ENCODE measurements at regions not wholly inside any gene's neighbourhood (a gene's known extent, or its start where the extent isn't known, plus 50 kb on each side); places are given as distances from the start of the nearest gene placed in this dataset.

- WGBS: 28% methylated on average over 6 of the region's 6 CpGs
- Histone ChIP-seq H3K27me3 (replicated peaks; ENCODE audit: insufficient read depth) (no peaks in the 10 kb centered on the region), H3K36me3 (no peaks in the 10 kb centered on the region), H3K4me1 (replicated peaks) (peaks cover 9% of the 10 kb centered on the region), H3K9me3 (no peaks in the 10 kb centered on the region), H3K4me3 (no peak overlapping the region), H3K27ac (peak overlapping the region; percentile 50 to 60)
- peak in 1 of 4 experiments; percentile 10 for TF ChIP-seq CTCF (IDR thresholded peaks at IDR 0.05)
- peak; percentile 43 for TF ChIP-seq POLR2AphosphoS5 (IDR thresholded peaks at IDR 0.05)
- no peak for TF ChIP-seq POLR2A (IDR thresholded peaks at IDR 0.05)
- DNase-seq (ENCODE audit: low spot score): no peak
- intact Hi-C loops (cut with DNase I): no loop called here
These were observed 71.1 kb upstream of the ERRFI1 start for GRCh38 chr1:8097077-8097799.

- Histone ChIP-seq H3K4me3 (no peak overlapping the region), H3K36me3 (no peaks in the 10 kb centered on the region), H3K27ac (peak overlapping the region; percentile 50 to 60), H3K9me3 (no peaks in the 10 kb centered on the region), H3K4me1 (replicated peaks) (peaks cover 9% of the 10 kb centered on the region), H3K27me3 (replicated peaks; ENCODE audit: insufficient read depth) (no peaks in the 10 kb centered on the region)
- DNase-seq (ENCODE audit: low spot score): no peak
- TF ChIP-seq POLR2A (IDR thresholded peaks at IDR 0.05): no peak
- TF ChIP-seq CTCF (IDR thresholded peaks at IDR 0.05): no peak
- no peak for TF ChIP-seq POLR2AphosphoS5 (IDR thresholded peaks at IDR 0.05)
- intact Hi-C loops (cut with DNase I): no loop called here
- WGBS: 68% methylated on average over 12 of the region's 12 CpGs
These were observed 70.2 kb upstream of the ERRFI1 start for GRCh38 chr1:8096105-8097011.

- Histone ChIP-seq H3K4me1 (replicated peaks) (peaks cover 9% of the 10 kb centered on the region), H3K4me3 (no peak overlapping the region), H3K9me3 (no peaks in the 10 kb centered on the region), H3K36me3 (no peaks in the 10 kb centered on the region), H3K27ac (no peak overlapping the region), H3K27me3 (replicated peaks; ENCODE audit: insufficient read depth) (no peaks in the 10 kb centered on the region)
- DNase-seq (ENCODE audit: low spot score): no peak
- 95% methylated on average over 5 of the region's 5 CpGs for WGBS
- no peak for TF ChIP-seq POLR2AphosphoS5 (IDR thresholded peaks at IDR 0.05)
- TF ChIP-seq CTCF (IDR thresholded peaks at IDR 0.05): no peak
- TF ChIP-seq POLR2A (IDR thresholded peaks at IDR 0.05): no peak
- intact Hi-C loops (cut with DNase I): no loop called here
These were observed 69.5 kb upstream of the ERRFI1 start for GRCh38 chr1:8095584-8095983.

GRCh38 chr1:8094481-8095241 is 68.6 kb upstream of the ERRFI1 start:
- Histone ChIP-seq H3K4me1 (replicated peaks) (peaks cover 9% of the 10 kb centered on the region), H3K4me3 (no peak overlapping the region), H3K36me3 (no peaks in the 10 kb centered on the region), H3K9me3 (no peaks in the 10 kb centered on the region), H3K27ac (no peak overlapping the region), H3K27me3 (replicated peaks; ENCODE audit: insufficient read depth) (no peaks in the 10 kb centered on the region)
- WGBS: 88% methylated on average over 18 of the region's 18 CpGs
- no peak for TF ChIP-seq POLR2AphosphoS5 (IDR thresholded peaks at IDR 0.05)
- TF ChIP-seq CTCF (IDR thresholded peaks at IDR 0.05): no peak
- DNase-seq (ENCODE audit: low spot score): no peak
- intact Hi-C loops (cut with DNase I): no loop called here

All from prostate gland (tissue), 2 donors.